SU-DHL-6 (cell line): ENCODE measurements at regions not wholly inside any gene's neighbourhood (a gene's known extent, or its start where the extent isn't known, plus 50 kb on each side); places are given as distances from the start of the nearest gene placed in this dataset.

Experiments
- CTCF ChIP-seq: fragments of 200-600 bp; sonication (generic); IDR thresholded peaks from one replicate; pipeline ENCODE4 v1.5.1; 2017; ENCODE audit warnings: antibody characterized with exemption, mild to moderate bottlenecking, low read length, moderate library complexity; ENCODE audit not compliant: insufficient read depth, poor library complexity, severe bottlenecking
- EZH2phosphoT487 ChIP-seq: fragments of 200-600 bp; sonication (generic), shearing (Covaris generic); conservative IDR thresholded peaks from 2 replicates; pipeline ENCODE4 v1.6.1; 2018; ENCODE audit warnings: mild to moderate bottlenecking, antibody characterized with exemption, low read length, moderate library complexity, mixed read lengths

- TF ChIP-seq CTCF (no peak), EZH2phosphoT487 (no peak)
Measured at GRCh38 chr13:99806671-99807070, 164.9 kb downstream of the ZIC5 start.
